HG03520 (cell line): ENCODE measurements at regions not wholly inside any gene's neighbourhood (a gene's known extent, or its start where the extent isn't known, plus 50 kb on each side); places are given as distances from the start of the nearest gene placed in this dataset.
"Not testable (repeated sequence)": the region's sequence is repeated elsewhere in the genome, so short reads cannot be mapped to it uniquely, and the experiment has no call there.

ENCODE experiments used
- ATAC-seq: cut with Tn5 transposase; IDR thresholded peaks from one replicate; pipeline ENCODE4 v1.9.1; 2021; ENCODE audit warnings: mild to moderate bottlenecking, moderate library complexity; ENCODE audit not compliant: unreplicated experiment

GRCh38 chr3:189375532-189375931 is 203.8 kb downstream of the TPRG1 start:
- ATAC-seq: no peak

GRCh38 chr3:189383630-189384029 is 211.9 kb downstream of the TPRG1 start:
- no peak for ATAC-seq

- not testable (repeated sequence) for ATAC-seq
Measured at GRCh38 chr3:189385880-189386279, 214.1 kb downstream of the TPRG1 start.

GRCh38 chr3:189386739-189387138 is 215.0 kb downstream of the TPRG1 start:
- no peak for ATAC-seq

- ATAC-seq: no peak
Measured at GRCh38 chr3:189389346-189389745, 217.6 kb downstream of the TPRG1 start.

GRCh38 chr3:189393598-189393997 is 221.8 kb downstream of the TPRG1 start:
- no peak for ATAC-seq

- peak; percentile 83 for ATAC-seq
Measured at GRCh38 chr3:189394599-189395121, 222.9 kb downstream of the TPRG1 start.

- no peak for ATAC-seq
Measured at GRCh38 chr3:189395825-189396224, 224.1 kb downstream of the TPRG1 start.

GRCh38 chr3:189398656-189399055 is 226.9 kb downstream of the TPRG1 start:
- no peak for ATAC-seq

GRCh38 chr3:189401196-189401595 is 229.4 kb downstream of the TPRG1 start:
- ATAC-seq: no peak

GRCh38 chr3:189403194-189403593 is 228.0 kb upstream of the TP63 start:
- ATAC-seq: no peak

GRCh38 chr3:189404024-189404423 is 227.2 kb upstream of the TP63 start:
- ATAC-seq: no peak

GRCh38 chr3:189404797-189405484 is 226.2 kb upstream of the TP63 start:
- no peak for ATAC-seq

- no peak for ATAC-seq
Measured at GRCh38 chr3:189406148-189406547, 225.0 kb upstream of the TP63 start.

GRCh38 chr3:189410522-189410921 is 220.7 kb upstream of the TP63 start:
- no peak for ATAC-seq

GRCh38 chr3:189419038-189419437 is 212.2 kb upstream of the TP63 start:
- no peak for ATAC-seq

GRCh38 chr3:189419683-189420082 is 211.5 kb upstream of the TP63 start:
- no peak for ATAC-seq

GRCh38 chr3:189424922-189425321 is 206.3 kb upstream of the TP63 start:
- no peak for ATAC-seq

GRCh38 chr3:189429019-189429418 is 202.2 kb upstream of the TP63 start:
- ATAC-seq: no peak

GRCh38 chr3:189430166-189430565 is 201.0 kb upstream of the TP63 start:
- no peak for ATAC-seq

GRCh38 chr3:189442257-189442656 is 188.9 kb upstream of the TP63 start:
- not testable (repeated sequence) for ATAC-seq

GRCh38 chr3:189446959-189447560 is 184.1 kb upstream of the TP63 start:
- no peak for ATAC-seq
